ENCODE measurements at regions not wholly inside any gene's neighbourhood (a gene's known extent, or its start where the extent isn't known, plus 50 kb on each side); places are given as distances from the start of the nearest gene placed in this dataset.
"Not testable (repeated sequence)": the region's sequence is repeated elsewhere in the genome, so short reads cannot be mapped to it uniquely, and the experiment has no call there.

DNA sequence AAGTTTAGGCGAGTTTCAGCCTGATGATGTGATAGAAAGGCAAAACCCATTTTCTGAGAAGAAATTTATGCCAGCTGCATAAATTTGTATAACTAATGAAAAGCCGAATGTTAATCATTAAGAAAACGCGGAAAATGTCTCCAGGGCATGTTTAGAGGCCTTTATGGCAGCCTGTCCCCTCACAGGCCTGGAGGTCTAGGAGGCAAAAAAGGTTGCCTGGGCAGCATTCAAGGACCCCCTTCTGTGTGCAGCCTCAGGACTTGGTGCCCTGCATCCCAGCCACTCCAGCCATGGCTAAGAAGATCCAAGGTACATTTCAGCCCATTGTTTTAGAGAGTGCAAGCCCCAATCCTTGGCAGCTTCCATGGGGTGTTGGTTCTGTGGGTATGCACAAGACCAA, 614.2 kb downstream of the SLITRK5 start:
- Histone ChIP-seq H3K36me3 (no peaks in the 10 kb centered on the region), H3K9me3 (no peaks in the 10 kb centered on the region), H3K4me3 (no peak overlapping the region), H3K4me1 (no peaks in the 10 kb centered on the region), H3K27me3 (no peaks in the 10 kb centered on the region), H3K27ac (no peak overlapping the region)
- no peak for TF ChIP-seq CTCF (IDR thresholded peaks at IDR 0.05)
- TF ChIP-seq POLR2A (IDR thresholded peaks at IDR 0.05) = no peak
- intact Hi-C loops (cut with DNase I) = no loop called here
- no peak for DNase-seq
- WGBS (ENCODE audit: insufficient coverage, low coverage, low lambda C conversion rate, missing lambda C conversion rate) = 54% methylated on average over 4 of the region's 4 CpGs
- no peak for ATAC-seq

- H3K9me3 ChIP-seq = no peaks in the 10 kb centered on the region
- 27% methylated on average over 1 of the region's 1 CpG for WGBS (ENCODE audit: insufficient coverage, low coverage, low lambda C conversion rate, missing lambda C conversion rate)
- H3K36me3 ChIP-seq = no peaks in the 10 kb centered on the region
- H3K27ac ChIP-seq = no peak overlapping the region
- ATAC-seq = no peak
- TF ChIP-seq CTCF (IDR thresholded peaks at IDR 0.05) (no peak), POLR2A (IDR thresholded peaks at IDR 0.05) (no peak)
- H3K27me3 ChIP-seq = no peaks in the 10 kb centered on the region
- intact Hi-C loops (cut with DNase I) = no loop called here
- no peak for DNase-seq
- H3K4me3 ChIP-seq = no peak overlapping the region
- no peaks in the 10 kb centered on the region for H3K4me1 ChIP-seq
Measured at GRCh38 chr13:88288326-88288725, 617.2 kb downstream of the SLITRK5 start.

DNA sequence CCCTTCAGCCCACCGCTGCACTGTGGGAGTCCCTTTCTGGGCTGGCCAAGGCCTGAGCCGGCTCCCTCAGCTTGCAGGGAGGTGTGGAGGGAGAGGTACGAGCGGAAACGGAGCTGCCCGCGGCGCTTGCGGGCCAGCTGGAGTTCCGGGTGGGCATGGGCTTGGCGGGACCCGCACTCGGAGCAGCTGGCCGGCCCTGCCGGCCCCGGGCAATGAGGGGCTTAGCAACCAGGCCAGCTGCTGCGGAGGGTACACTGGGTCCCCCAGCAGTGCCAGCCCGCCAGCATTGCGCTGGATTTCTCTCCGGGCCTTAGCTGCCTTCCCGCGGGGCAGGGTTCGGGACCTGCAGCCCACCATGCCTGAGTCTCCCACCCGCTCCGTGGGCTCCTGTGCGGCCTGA, 620.6 kb downstream of the SLITRK5 start:
- H3K4me1 ChIP-seq; H3K27me3 ChIP-seq; H3K27ac ChIP-seq; DNase-seq; ATAC-seq; intact Hi-C loops (cut with DNase I); H3K36me3 ChIP-seq; H3K9me3 ChIP-seq; H3K4me3 ChIP-seq: not testable (repeated sequence)
- WGBS (ENCODE audit: insufficient coverage, low coverage, low lambda C conversion rate, missing lambda C conversion rate) = no CpG with 5 or more reads among the region's 26 CpGs

DNA sequence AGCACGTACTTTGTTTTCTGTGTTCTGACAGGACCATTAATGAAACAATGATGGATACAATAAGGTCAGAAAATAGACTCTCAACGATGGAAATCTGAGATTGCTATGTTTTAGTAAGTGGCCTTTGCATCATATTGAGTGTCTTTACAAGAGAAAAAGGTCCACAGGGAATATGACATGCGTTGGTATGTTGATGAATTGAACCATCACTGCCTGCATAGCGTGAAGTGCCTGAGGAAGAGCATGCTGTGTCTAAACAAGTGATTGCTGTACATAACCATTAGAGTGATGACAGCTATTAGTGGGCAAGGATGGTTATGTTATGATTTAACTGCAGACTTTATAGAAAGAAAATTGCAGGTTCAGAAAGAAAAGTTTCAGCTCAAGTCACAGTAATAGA, 623.2 kb downstream of the SLITRK5 start:
- TF ChIP-seq CTCF (IDR thresholded peaks at IDR 0.05) = no peak
- TF ChIP-seq POLR2A (IDR thresholded peaks at IDR 0.05) = no peak
- no peak overlapping the region for H3K27ac ChIP-seq
- H3K4me3 ChIP-seq = no peak overlapping the region
- no peaks in the 10 kb centered on the region for H3K9me3 ChIP-seq
- WGBS (ENCODE audit: insufficient coverage, low coverage, low lambda C conversion rate, missing lambda C conversion rate) = 46% methylated on average over 4 of the region's 4 CpGs
- ATAC-seq (no peak), DNase-seq (no peak)
- H3K4me1 ChIP-seq = no peaks in the 10 kb centered on the region
- intact Hi-C loops (cut with DNase I) = no loop called here
- H3K27me3 ChIP-seq = no peaks in the 10 kb centered on the region
- H3K36me3 ChIP-seq = no peaks in the 10 kb centered on the region

DNA sequence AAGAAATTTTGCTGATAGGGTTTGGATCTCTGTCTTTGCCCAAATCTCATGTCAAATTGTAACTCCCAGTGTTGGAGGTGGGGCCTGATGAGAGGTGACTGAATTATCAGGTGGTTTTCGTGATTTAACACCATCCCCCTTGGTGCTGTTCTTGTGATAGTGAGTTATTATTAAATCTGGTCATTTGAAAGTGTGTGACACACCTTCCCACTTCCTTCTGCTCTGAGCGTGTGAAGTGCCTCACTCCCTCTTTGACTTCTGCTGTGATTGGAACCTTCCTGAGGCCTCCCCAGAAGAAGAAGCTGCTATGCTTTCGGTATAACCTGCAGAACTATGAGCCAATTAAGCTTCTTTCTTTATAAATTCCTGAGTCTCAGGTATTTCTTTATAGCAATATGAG, 632.0 kb downstream of the SLITRK5 start:
- no peaks in the 10 kb centered on the region for H3K4me1 ChIP-seq
- intact Hi-C loops (cut with DNase I) = no loop called here
- no peak overlapping the region for H3K27ac ChIP-seq
- no peaks in the 10 kb centered on the region for H3K36me3 ChIP-seq
- no peak for TF ChIP-seq POLR2A (IDR thresholded peaks at IDR 0.05)
- no peak for TF ChIP-seq CTCF (IDR thresholded peaks at IDR 0.05)
- no peak overlapping the region for H3K4me3 ChIP-seq
- DNase-seq (no peak), ATAC-seq (no peak)
- WGBS (ENCODE audit: insufficient coverage, low coverage, low lambda C conversion rate, missing lambda C conversion rate) = 26% methylated on average over 3 of the region's 3 CpGs
- peaks cover 0 to 5% (median 0%) of the 10 kb centered on the region in 4 donors for H3K9me3 ChIP-seq
- no peaks in the 10 kb centered on the region for H3K27me3 ChIP-seq
